ENCODE measurements at regions not wholly inside any gene's neighbourhood (a gene's known extent, or its start where the extent isn't known, plus 50 kb on each side); places are given as distances from the start of the nearest gene placed in this dataset.
"Not testable (repeated sequence)": the region's sequence is repeated elsewhere in the genome, so short reads cannot be mapped to it uniquely, and the experiment has no call there.

GRCh38 chr2:124967325-124967724 is 942.2 kb downstream of the CNTNAP5 start:
- DNase-seq = no peak

- no peak for DNase-seq
These were observed 944.9 kb downstream of the CNTNAP5 start for GRCh38 chr2:124970030-124970429.

- no peak for DNase-seq
These were observed 948.3 kb downstream of the CNTNAP5 start for GRCh38 chr2:124973396-124973795.

- no peak for DNase-seq
These were observed 950.1 kb downstream of the CNTNAP5 start for GRCh38 chr2:124975224-124975623.

- DNase-seq = no peak
These were observed 950.6 kb downstream of the CNTNAP5 start for GRCh38 chr2:124975648-124976047.

- no peak for DNase-seq
These were observed 953.5 kb downstream of the CNTNAP5 start for GRCh38 chr2:124978597-124978996.

- DNase-seq = no peak
These were observed 958.5 kb downstream of the CNTNAP5 start for GRCh38 chr2:124983595-124983994.

- DNase-seq = no peak
These were observed 960.2 kb downstream of the CNTNAP5 start for GRCh38 chr2:124985270-124985669.

- DNase-seq = no peak
These were observed 961.0 kb downstream of the CNTNAP5 start for GRCh38 chr2:124986136-124986535.

GRCh38 chr2:124986870-124987269 is 961.8 kb downstream of the CNTNAP5 start:
- not testable (repeated sequence) for DNase-seq

GRCh38 chr2:124987436-124987835 is 962.3 kb downstream of the CNTNAP5 start:
- not testable (repeated sequence) for DNase-seq

- no peak for DNase-seq
These were observed 963.0 kb downstream of the CNTNAP5 start for GRCh38 chr2:124988111-124988510.

GRCh38 chr2:124988794-124989193 is 963.7 kb downstream of the CNTNAP5 start:
- DNase-seq = no peak

GRCh38 chr2:124993809-124994208 is 968.7 kb downstream of the CNTNAP5 start:
- no peak for DNase-seq

GRCh38 chr2:124995185-124995912 is 970.3 kb downstream of the CNTNAP5 start:
- no peak for DNase-seq

- DNase-seq = no peak
These were observed 971.3 kb downstream of the CNTNAP5 start for GRCh38 chr2:124996406-124996805.

- no peak for DNase-seq
These were observed 974.8 kb downstream of the CNTNAP5 start for GRCh38 chr2:124999906-125000305.

- DNase-seq = no peak
These were observed 979.2 kb downstream of the CNTNAP5 start for GRCh38 chr2:125004106-125004800.

GRCh38 chr2:125006676-125007075 is 981.6 kb downstream of the CNTNAP5 start:
- DNase-seq = no peak

- DNase-seq = not testable (repeated sequence)
These were observed 1003.6 kb downstream of the CNTNAP5 start for GRCh38 chr2:125028721-125029120.

GRCh38 chr2:125033871-125034270 is 1008.8 kb downstream of the CNTNAP5 start:
- no peak for DNase-seq

- no peak for DNase-seq
These were observed 1012.1 kb downstream of the CNTNAP5 start for GRCh38 chr2:125037135-125037653.

- no peak for DNase-seq
These were observed 1016.8 kb downstream of the CNTNAP5 start for GRCh38 chr2:125041846-125042245.

- no peak for DNase-seq
These were observed 1017.6 kb downstream of the CNTNAP5 start for GRCh38 chr2:125042727-125043126.

Measured in CD4-positive, alpha-beta T cell treated with Interleukin-4 for 1 hour (primary cell).